Keratinocyte (primary cell): ENCODE measurements at regions not wholly inside any gene's neighbourhood (a gene's known extent, or its start where the extent isn't known, plus 50 kb on each side); places are given as distances from the start of the nearest gene placed in this dataset.

Source experiments
- DNase-seq: peaks from one replicate; pipeline ENCODE4 v3.0.0-alpha.2; 2011; ENCODE audit warnings: low read depth, missing footprints, low spot score
- FAIRE-seq: peaks from 2 replicates; lab custom pipeline; 2011; peaks lifted over from hg19 to GRCh38; lab: Jason Lieb, UNC
- H2AFZ ChIP-seq: 2 replicates; pipeline ENCODE4 v1.6.0; 2012; ENCODE audit warnings: low read length, control low read depth, inconsistent platforms; ENCODE audit not compliant: control insufficient read depth
- H3K27ac ChIP-seq: 2 replicates; pipeline ENCODE4 v1.5.1; 2011; ENCODE audit warnings: low read length; ENCODE audit not compliant: control insufficient read depth, insufficient read depth
- H3K27me3 ChIP-seq: 3 replicates; pipeline ENCODE4 v1.6.0; 2011; ENCODE audit warnings: low read length; ENCODE audit not compliant: control insufficient read depth, insufficient read depth; ENCODE audit errors: extremely low read depth
- H3K36me3 ChIP-seq, 2 experiments: 2 replicates in 1 of 2; 3 replicates in 1 of 2; pipeline ENCODE4 v1.5.1; 2011; ENCODE audit warnings: low read length in 2 of 2, mild to moderate bottlenecking in 1 of 2; ENCODE audit not compliant: control insufficient read depth in 2 of 2, insufficient read depth in 2 of 2; ENCODE audit errors: extremely low read depth in 1 of 2
- H3K4me1 ChIP-seq: 3 replicates; pipeline ENCODE4 v1.5.1; 2011; ENCODE audit warnings: low read length; ENCODE audit not compliant: control insufficient read depth, insufficient read depth; ENCODE audit errors: extremely low read depth
- H3K4me2 ChIP-seq: 3 replicates; pipeline ENCODE4 v1.6.0; 2011; ENCODE audit warnings: low read depth, low read length; ENCODE audit not compliant: control insufficient read depth, insufficient read depth; ENCODE audit errors: extremely low read depth
- H3K4me3 ChIP-seq, 3 experiments: fragments of 200-600 bp in 1 of 3; sonication (generic) in 1 of 3; 2 replicates in 2 of 3; 3 replicates in 1 of 3; pipeline ENCODE4 v1.5.1; 2011 to 2016; ENCODE audit warnings: low read length in 3 of 3, mild to moderate bottlenecking in 3 of 3, control low read depth in 2 of 3, inconsistent platforms in 1 of 3, low read depth in 1 of 3, mixed read lengths in 1 of 3, mixed run types in 1 of 3, moderate library complexity in 1 of 3; ENCODE audit not compliant: control insufficient read depth in 2 of 3, insufficient read depth in 2 of 3; ENCODE audit errors: extremely low read depth in 1 of 3
- H3K79me2 ChIP-seq: 2 replicates; pipeline ENCODE4 v1.6.0; 2012; ENCODE audit warnings: low read length; ENCODE audit not compliant: control insufficient read depth, insufficient read depth
- H3K9ac ChIP-seq: 3 replicates; pipeline ENCODE4 v1.6.0; 2011; ENCODE audit warnings: low read length; ENCODE audit not compliant: control insufficient read depth, insufficient read depth; ENCODE audit errors: extremely low read depth
- H3K9me1 ChIP-seq: 3 replicates; pipeline ENCODE4 v1.6.0; 2011; ENCODE audit warnings: low read length; ENCODE audit not compliant: control insufficient read depth, insufficient read depth; ENCODE audit errors: extremely low read depth
- H3K9me3 ChIP-seq: 2 replicates; pipeline ENCODE4 v1.5.1; 2012; ENCODE audit warnings: low read depth, low read length; ENCODE audit not compliant: control insufficient read depth
- H4K20me1 ChIP-seq: 3 replicates; pipeline ENCODE4 v1.6.0; 2011; ENCODE audit warnings: low read length; ENCODE audit not compliant: control insufficient read depth, insufficient read depth; ENCODE audit errors: extremely low read depth
- CTCF ChIP-seq, 3 experiments: IDR thresholded peaks in 1 of 3; conservative IDR thresholded peaks in 1 of 3; optimal IDR thresholded peaks in 1 of 3; 2 replicates in 2 of 3; 3 replicates in 1 of 3; pipeline versions ENCODE3 to v1.5.1; 2011; ENCODE audit warnings: low read length in 3 of 3, mild to moderate bottlenecking in 3 of 3, moderate library complexity in 2 of 3, control low read depth in 1 of 3, inconsistent platforms in 1 of 3; ENCODE audit not compliant: insufficient read depth in 2 of 3; ENCODE audit errors: extremely low read depth in 1 of 3
- EZH2 ChIP-seq: IDR thresholded peaks from one replicate; pipeline ENCODE4 v1.6.1; 2012; ENCODE audit warnings: inconsistent platforms, mild to moderate bottlenecking, low read length, moderate library complexity
- dilution Hi-C: fragments of 300-500 bp; cut with MboI; formaldehyde crosslinking; loops from one replicate; pipeline ENCODE4 v1.7.0; 2020; ENCODE audit warnings: low sequenced_read_pairs; ENCODE audit not compliant: extremely low pct_ligation_motif_present

- no peak overlapping the region for H3K4me3 ChIP-seq
- dilution Hi-C loops: no loop called here
- H4K20me1 ChIP-seq: no peaks in the 10 kb centered on the region
- DNase-seq (no peak), FAIRE-seq (no peak)
- no peaks in the 10 kb centered on the region for H3K36me3 ChIP-seq
- TF ChIP-seq CTCF (optimal IDR thresholded peaks at IDR 0.05 in 1 of 3, IDR thresholded peaks at IDR 0.05 in 1 of 3, conservative IDR thresholded peaks at IDR 0.05 in 1 of 3; ENCODE audit: extremely low read depth in 1 of 3, insufficient read depth in 2 of 3, low read length in 3 of 3): no peak
- no peak for TF ChIP-seq EZH2
- H3K4me1 ChIP-seq: no peaks in the 10 kb centered on the region
- H3K27me3 ChIP-seq: no peaks in the 10 kb centered on the region
- H3K4me2 ChIP-seq: no peak overlapping the region
- no peaks in the 10 kb centered on the region for H3K9me1 ChIP-seq
- no peak overlapping the region for H3K27ac ChIP-seq
- no peaks in the 10 kb centered on the region for H3K9me3 ChIP-seq
- no peak overlapping the region for H3K9ac ChIP-seq
- H3K79me2 ChIP-seq: no peaks in the 10 kb centered on the region
- H2AFZ ChIP-seq: no peak overlapping the region
These were observed 185.3 kb upstream of the MYT1L start for GRCh38 chr2:2516386-2516785.

- Histone ChIP-seq H3K4me3 (no peak overlapping the region), H3K27ac (no peak overlapping the region), H3K9me3 (no peaks in the 10 kb centered on the region), H3K9ac (no peak overlapping the region), H3K36me3 (no peaks in the 10 kb centered on the region), H3K79me2 (no peaks in the 10 kb centered on the region), H4K20me1 (no peaks in the 10 kb centered on the region), H3K4me1 (no peaks in the 10 kb centered on the region), H2AFZ (no peak overlapping the region), H3K9me1 (no peaks in the 10 kb centered on the region), H3K4me2 (no peak overlapping the region), H3K27me3 (no peaks in the 10 kb centered on the region)
- no peak for TF ChIP-seq EZH2
- no peak for TF ChIP-seq CTCF (optimal IDR thresholded peaks at IDR 0.05 in 1 of 3, IDR thresholded peaks at IDR 0.05 in 1 of 3, conservative IDR thresholded peaks at IDR 0.05 in 1 of 3; ENCODE audit: extremely low read depth in 1 of 3, insufficient read depth in 2 of 3, low read length in 3 of 3)
- dilution Hi-C loops: no loop called here
- DNase-seq (no peak), FAIRE-seq (no peak)
These were observed 181.9 kb upstream of the MYT1L start for GRCh38 chr2:2512931-2513330.
